SK-N-SH treated with all-trans-retinoic acid at 6 μM for 48 hours (cell line): ENCODE measurements at regions not wholly inside any gene's neighbourhood (a gene's known extent, or its start where the extent isn't known, plus 50 kb on each side); places are given as distances from the start of the nearest gene placed in this dataset.

ENCODE experiments used
- ARNTL ChIP-seq: fragments of 450-650 bp; formaldehyde crosslinking; IDR thresholded peaks from 2 replicates; pipeline ENCODE4 v1.5.0; 2020; ENCODE audit warnings: low read depth, mild to moderate bottlenecking, moderate library complexity, borderline replicate concordance
- GLIS3 ChIP-seq: fragments of 250-450 bp; sonication (Bioruptor Pico); IDR thresholded peaks from 2 replicates; pipeline ENCODE4 v1.5.0; 2020; ENCODE audit warnings: mild to moderate bottlenecking, moderate library complexity
- POU6F1 ChIP-seq: fragments of 250-450 bp; sonication (Bioruptor Pico); IDR thresholded peaks from 2 replicates; pipeline ENCODE4 v1.8.0; 2021; ENCODE audit warnings: low read depth, mild to moderate bottlenecking, moderate library complexity, borderline replicate concordance
- RARB ChIP-seq: fragments of 250-450 bp; sonication (Bioruptor Pico); IDR thresholded peaks from 2 replicates; pipeline ENCODE4 v1.8.0; 2021; ENCODE audit warnings: mild to moderate bottlenecking, moderate library complexity
- SNAI2 ChIP-seq: fragments of 250-450 bp; sonication (Bioruptor Pico); IDR thresholded peaks from 2 replicates; pipeline ENCODE4 v1.5.0; 2020; ENCODE audit warnings: mild to moderate bottlenecking, moderate library complexity
- ZC3H10 ChIP-seq: fragments of 250-450 bp; sonication (Bioruptor Pico); IDR thresholded peaks from 2 replicates; pipeline ENCODE4 v1.5.1; 2021; ENCODE audit warnings: mild to moderate bottlenecking, moderate library complexity
- ZNF565 ChIP-seq: fragments of 450-650 bp; formaldehyde crosslinking; conservative IDR thresholded peaks from 2 replicates; pipeline ENCODE4 v1.5.0; 2020; ENCODE audit warnings: low read depth, mild to moderate bottlenecking, moderate library complexity
- TF ChIP-seq, protein P1 (sequence below): fragments of 250-450 bp; sonication (Bioruptor Pico); IDR thresholded peaks from 2 replicates; pipeline ENCODE4 v1.5.1; 2020; ENCODE audit warnings: low read depth, mild to moderate bottlenecking, moderate library complexity
- TF ChIP-seq, protein P2 (sequence below): fragments of 250-450 bp; sonication (Bioruptor Pico); IDR thresholded peaks from 2 replicates; pipeline ENCODE4 v1.8.0; 2020; ENCODE audit warnings: mild to moderate bottlenecking, moderate library complexity, borderline replicate concordance

- TF ChIP-seq, protein P1, sequence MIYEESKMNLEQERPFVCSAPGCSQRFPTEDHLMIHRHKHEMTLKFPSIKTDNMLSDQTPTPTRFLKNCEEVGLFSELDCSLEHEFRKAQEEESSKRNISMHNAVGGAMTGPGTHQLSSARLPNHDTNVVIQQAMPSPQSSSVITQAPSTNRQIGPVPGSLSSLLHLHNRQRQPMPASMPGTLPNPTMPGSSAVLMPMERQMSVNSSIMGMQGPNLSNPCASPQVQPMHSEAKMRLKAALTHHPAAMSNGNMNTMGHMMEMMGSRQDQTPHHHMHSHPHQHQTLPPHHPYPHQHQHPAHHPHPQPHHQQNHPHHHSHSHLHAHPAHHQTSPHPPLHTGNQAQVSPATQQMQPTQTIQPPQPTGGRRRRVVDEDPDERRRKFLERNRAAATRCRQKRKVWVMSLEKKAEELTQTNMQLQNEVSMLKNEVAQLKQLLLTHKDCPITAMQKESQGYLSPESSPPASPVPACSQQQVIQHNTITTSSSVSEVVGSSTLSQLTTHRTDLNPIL (CRISPR knock-in tag), result no peak
- TF ChIP-seq POU6F1 (CRISPR knock-in tag), result no peak
- TF ChIP-seq, protein P2, sequence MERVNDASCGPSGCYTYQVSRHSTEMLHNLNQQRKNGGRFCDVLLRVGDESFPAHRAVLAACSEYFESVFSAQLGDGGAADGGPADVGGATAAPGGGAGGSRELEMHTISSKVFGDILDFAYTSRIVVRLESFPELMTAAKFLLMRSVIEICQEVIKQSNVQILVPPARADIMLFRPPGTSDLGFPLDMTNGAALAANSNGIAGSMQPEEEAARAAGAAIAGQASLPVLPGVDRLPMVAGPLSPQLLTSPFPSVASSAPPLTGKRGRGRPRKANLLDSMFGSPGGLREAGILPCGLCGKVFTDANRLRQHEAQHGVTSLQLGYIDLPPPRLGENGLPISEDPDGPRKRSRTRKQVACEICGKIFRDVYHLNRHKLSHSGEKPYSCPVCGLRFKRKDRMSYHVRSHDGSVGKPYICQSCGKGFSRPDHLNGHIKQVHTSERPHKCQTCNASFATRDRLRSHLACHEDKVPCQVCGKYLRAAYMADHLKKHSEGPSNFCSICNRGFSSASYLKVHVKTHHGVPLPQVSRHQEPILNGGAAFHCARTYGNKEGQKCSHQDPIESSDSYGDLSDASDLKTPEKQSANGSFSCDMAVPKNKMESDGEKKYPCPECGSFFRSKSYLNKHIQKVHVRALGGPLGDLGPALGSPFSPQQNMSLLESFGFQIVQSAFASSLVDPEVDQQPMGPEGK (CRISPR knock-in tag), result no peak
- TF ChIP-seq RARB (CRISPR knock-in tag), result no peak
- TF ChIP-seq SNAI2 (CRISPR knock-in tag), result no peak
- no peak for TF ChIP-seq ZNF565 (CRISPR knock-in tag)
- no peak for TF ChIP-seq ZC3H10 (CRISPR knock-in tag)
- TF ChIP-seq ARNTL (CRISPR knock-in tag), result no peak
- TF ChIP-seq GLIS3, result no peak
Observed at GRCh38 chr5:65084795-65085515, 316.2 kb downstream of the CWC27 start.
